Activated naive CD4-positive, alpha-beta T cell treated with anti-CD3 and anti-CD28 coated beads for 36 hours (primary cell): ENCODE measurements at regions not wholly inside any gene's neighbourhood (a gene's known extent, or its start where the extent isn't known, plus 50 kb on each side); places are given as distances from the start of the nearest gene placed in this dataset.
"Not testable (repeated sequence)": the region's sequence is repeated elsewhere in the genome, so short reads cannot be mapped to it uniquely, and the experiment has no call there.

Experiments
- CTCF ChIA-PET: fragments of 350-600 bp; sonication (Branson Sonifier 250); formaldehyde crosslinking; loops from one replicate; lab custom pipeline; 2021; ENCODE audit warnings: antibody characterized with exemption; lab: Charles Lee
- DNase-seq: peaks from one replicate; pipeline ENCODE4 v3.0.0-alpha.2; 2020
- H3K27ac Mint-ChIP-seq: one replicate; pipeline ENCODE4 v1.8.0; 2021; ENCODE audit warnings: mild to moderate bottlenecking, mixed read lengths
- H3K27me3 Mint-ChIP-seq: one replicate; pipeline ENCODE4 v1.8.0; 2021; ENCODE audit warnings: low read depth, mixed read lengths
- H3K36me3 Mint-ChIP-seq: one replicate; pipeline ENCODE4 v1.8.0; 2021; ENCODE audit warnings: low read depth, mixed read lengths
- H3K4me1 Mint-ChIP-seq: one replicate; pipeline ENCODE4 v1.8.0; 2021; ENCODE audit warnings: low read depth, mixed read lengths
- H3K4me3 Mint-ChIP-seq: one replicate; pipeline ENCODE4 v1.8.0; 2021; ENCODE audit warnings: mild to moderate bottlenecking, moderate library complexity, mixed read lengths
- H3K9me3 Mint-ChIP-seq: one replicate; pipeline ENCODE4 v1.8.0; 2021; ENCODE audit warnings: mixed read lengths
- intact Hi-C: fragments of 100-400 bp; cut with micrococcal nuclease; formaldehyde crosslinking; loops from one replicate; pipeline ENCODE4 v1.15.1; 2023

- H3K9me3 Mint-ChIP-seq, intact Hi-C loops, H3K27me3 Mint-ChIP-seq, CTCF ChIA-PET, H3K4me1 Mint-ChIP-seq, H3K36me3 Mint-ChIP-seq, H3K4me3 Mint-ChIP-seq, H3K27ac Mint-ChIP-seq, DNase-seq: not testable (repeated sequence)
Measured at GRCh38 chr9:40192162-40192561, 836.7 kb downstream of the SPATA31A1 start.

DNA sequence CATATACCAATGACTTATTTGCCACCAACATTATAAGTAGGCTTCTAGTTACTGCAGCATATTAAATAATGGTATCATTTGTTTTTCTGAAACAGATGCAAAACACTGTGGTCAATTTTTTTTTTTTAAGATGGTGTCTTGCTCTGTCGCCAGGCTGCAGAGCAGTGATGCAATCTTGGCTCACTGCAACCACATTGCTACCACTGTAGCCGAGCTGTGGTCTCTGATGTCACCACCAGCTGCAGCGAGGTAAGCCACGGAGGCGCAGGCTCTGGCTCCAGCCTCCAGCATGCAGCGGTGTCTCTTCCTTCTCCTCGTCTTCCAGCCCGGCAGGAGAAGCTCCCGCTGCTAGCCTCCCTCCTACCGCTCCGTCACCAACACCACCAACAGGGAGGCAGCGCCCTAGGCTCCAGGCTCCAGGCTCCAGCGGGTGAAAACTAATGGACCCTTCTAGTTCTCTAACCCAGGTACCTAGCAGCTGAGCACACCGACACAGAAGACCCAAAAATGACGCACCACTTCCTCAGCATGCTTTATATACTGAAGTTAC is 840.8 kb downstream of the SPATA31A1 start:
- H3K36me3 Mint-ChIP-seq, H3K4me3 Mint-ChIP-seq, CTCF ChIA-PET, H3K27me3 Mint-ChIP-seq, H3K4me1 Mint-ChIP-seq, H3K27ac Mint-ChIP-seq, DNase-seq, H3K9me3 Mint-ChIP-seq, intact Hi-C loops: not testable (repeated sequence)

GRCh38 chr9:40196803-40197202 is 841.3 kb downstream of the SPATA31A1 start:
- H3K36me3 Mint-ChIP-seq: not testable (repeated sequence)

GRCh38 chr9:40221596-40222233 is 866.2 kb downstream of the SPATA31A1 start:
- DNase-seq, CTCF ChIA-PET, H3K27ac Mint-ChIP-seq, H3K4me3 Mint-ChIP-seq, H3K36me3 Mint-ChIP-seq, H3K9me3 Mint-ChIP-seq, H3K4me1 Mint-ChIP-seq, H3K27me3 Mint-ChIP-seq, intact Hi-C loops: not testable (repeated sequence)

More at GRCh38 chr9:40196803-40197202, 841.3 kb downstream of the SPATA31A1 start:
- H3K4me1 Mint-ChIP-seq, intact Hi-C loops, H3K27me3 Mint-ChIP-seq, H3K4me3 Mint-ChIP-seq, H3K27ac Mint-ChIP-seq, H3K9me3 Mint-ChIP-seq, DNase-seq, CTCF ChIA-PET: not testable (repeated sequence)

- DNase-seq: peak; percentile 3
- CTCF ChIA-PET, H3K27me3 Mint-ChIP-seq, H3K9me3 Mint-ChIP-seq, intact Hi-C loops, H3K4me1 Mint-ChIP-seq, H3K4me3 Mint-ChIP-seq, H3K36me3 Mint-ChIP-seq, H3K27ac Mint-ChIP-seq: not testable (repeated sequence)
Measured at GRCh38 chr9:40222617-40223200, 867.2 kb downstream of the SPATA31A1 start.

DNA sequence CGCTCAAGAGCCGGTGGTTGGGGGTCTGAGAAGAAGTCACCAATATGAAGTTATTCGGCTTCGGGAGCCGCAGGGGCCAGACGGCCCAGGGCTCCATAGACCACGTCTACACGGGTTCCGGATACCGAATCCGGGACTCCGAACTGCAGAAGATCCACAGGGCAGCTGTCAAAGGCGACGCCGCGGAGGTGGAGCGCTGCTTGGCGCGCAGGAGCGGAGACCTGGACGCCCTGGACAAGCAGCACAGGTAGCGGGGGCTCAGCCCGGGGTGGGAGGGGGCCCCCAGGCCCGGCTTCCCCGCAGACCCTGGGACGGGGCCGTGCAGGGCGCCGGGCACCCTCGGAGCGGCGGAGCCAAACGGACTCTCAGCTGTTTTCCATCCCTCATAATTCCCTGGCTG is 867.9 kb downstream of the SPATA31A1 start:
- H3K4me1 Mint-ChIP-seq, H3K27ac Mint-ChIP-seq, H3K27me3 Mint-ChIP-seq, CTCF ChIA-PET, H3K4me3 Mint-ChIP-seq, intact Hi-C loops, DNase-seq, H3K9me3 Mint-ChIP-seq, H3K36me3 Mint-ChIP-seq: not testable (repeated sequence)
